HEK293T (cell line): ENCODE measurements at regions not wholly inside any gene's neighbourhood (a gene's known extent, or its start where the extent isn't known, plus 50 kb on each side); places are given as distances from the start of the nearest gene placed in this dataset.

ENCODE experiments used
- CTBP1 ChIP-seq: fragments of 450-650 bp; IDR thresholded peaks from 2 replicates; pipeline ENCODE4 v1.6.1; 2016; ENCODE audit warnings: borderline replicate concordance
- FOXA1 ChIP-seq: fragments of 450-650 bp; IDR thresholded peaks from 2 replicates; pipeline ENCODE4 v1.6.1; 2016; ENCODE audit warnings: mild to moderate bottlenecking
- L3MBTL2 ChIP-seq: fragments of 450-650 bp; conservative IDR thresholded peaks from 2 replicates; pipeline ENCODE4 v1.6.1; 2016; ENCODE audit warnings: mild to moderate bottlenecking
- LEF1 ChIP-seq: fragments of 450-650 bp; IDR thresholded peaks from 2 replicates; pipeline ENCODE4 v1.6.1; 2017; ENCODE audit warnings: mild to moderate bottlenecking, borderline replicate concordance
- PKNOX1 ChIP-seq: fragments of 450-650 bp; IDR thresholded peaks from 2 replicates; pipeline ENCODE4 v1.6.1; 2016
- SP1 ChIP-seq: fragments of 450-650 bp; IDR thresholded peaks from 2 replicates; pipeline ENCODE4 v1.6.1; 2017
- SUZ12 ChIP-seq: fragments of 450-650 bp; IDR thresholded peaks from 2 replicates; pipeline ENCODE4 v1.6.1; 2016; ENCODE audit warnings: mild to moderate bottlenecking

DNA sequence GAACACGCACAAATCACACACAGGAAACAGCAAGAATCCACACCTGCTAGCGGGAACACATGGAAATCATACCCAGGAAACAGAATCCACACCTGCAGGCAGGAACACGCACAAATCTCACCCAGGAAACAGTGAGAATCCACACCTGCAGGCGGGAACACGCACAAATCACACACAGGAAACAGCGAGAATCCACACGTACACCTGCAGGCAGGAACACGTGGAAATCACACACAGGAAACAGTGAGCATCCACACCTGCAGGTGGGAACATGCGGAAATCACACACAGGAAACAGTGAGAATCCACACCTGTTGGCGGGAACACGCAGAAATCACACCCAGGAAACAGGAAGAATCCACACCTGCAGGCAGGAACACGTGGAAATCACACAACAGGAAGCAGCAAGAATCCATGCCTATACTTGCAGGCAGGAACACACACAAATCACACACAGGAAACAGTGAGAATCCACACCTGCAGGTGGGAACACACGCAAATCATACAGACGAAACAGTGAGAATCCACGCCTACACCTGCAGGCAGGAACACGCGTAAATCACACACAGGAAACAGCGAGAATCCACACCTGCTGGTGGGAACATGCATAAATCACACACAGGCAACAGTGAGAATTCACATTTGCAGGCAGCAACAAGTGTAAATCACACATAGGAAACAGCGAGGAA, 108.6 kb downstream of the DLL1 start:
- TF ChIP-seq PKNOX1 (no peak), SP1 (no peak), L3MBTL2 (no peak), CTBP1 (no peak), SUZ12 (no peak), LEF1 (no peak), FOXA1 (no peak)
